SIG-M5 (cell line): ENCODE measurements at regions not wholly inside any gene's neighbourhood (a gene's known extent, or its start where the extent isn't known, plus 50 kb on each side); places are given as distances from the start of the nearest gene placed in this dataset.
A peak's percentile ranks its signal among the peaks of the same experiment; 100 is the strongest.

ENCODE experiments used
- DNase-seq: peaks from one replicate; lab custom pipeline; 2025; lab: John Stamatoyannopoulos, UW

GRCh38 chr1:57996400-57996799 is 550.1 kb downstream of the OMA1 start:
- DNase-seq = no peak

- no peak for DNase-seq
These were observed 555.2 kb downstream of the OMA1 start for GRCh38 chr1:57991289-57991688.

DNA sequence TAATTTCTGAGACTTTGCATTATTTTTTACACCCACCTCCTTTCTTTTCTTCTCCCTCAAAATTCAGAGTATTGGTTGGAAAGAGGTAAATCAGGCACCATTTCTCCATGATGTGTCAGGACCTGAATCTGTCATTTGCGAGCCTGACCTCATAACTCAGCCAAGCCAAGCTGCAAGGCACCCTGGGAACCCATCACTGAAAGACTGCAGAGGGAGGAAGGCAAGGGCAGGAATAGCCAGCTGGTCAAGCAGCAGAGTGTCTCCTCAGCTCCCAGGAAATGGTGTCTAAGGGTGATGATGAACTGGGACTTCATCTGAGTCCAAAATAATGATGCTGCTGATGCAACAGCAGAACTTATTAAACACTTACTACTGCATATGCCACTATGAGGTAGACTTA is 556.6 kb downstream of the OMA1 start:
- no peak for DNase-seq

GRCh38 chr1:57987523-57987922 is 559.0 kb downstream of the OMA1 start:
- DNase-seq = no peak

DNA sequence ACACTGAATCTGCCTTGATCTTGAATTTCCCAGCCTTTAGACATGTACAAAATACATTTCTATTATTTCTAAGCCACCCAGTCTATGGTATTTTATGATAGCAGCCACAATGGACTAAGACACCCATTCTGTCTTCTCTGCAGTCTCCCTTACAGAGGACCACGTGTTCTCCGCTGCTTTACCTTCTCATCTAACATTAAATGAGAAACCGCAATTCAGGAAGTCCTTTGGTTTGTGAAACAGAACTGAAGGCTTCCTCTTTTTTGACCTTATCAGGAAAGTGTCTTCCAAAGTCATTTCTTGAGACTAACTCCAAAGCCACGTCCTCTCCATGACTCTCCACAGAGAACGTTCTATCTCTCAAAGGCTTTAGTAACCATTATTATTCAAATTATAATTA is 560.1 kb downstream of the OMA1 start:
- DNase-seq = peak; percentile 7

GRCh38 chr1:57984277-57984676 is 560.4 kb upstream of the DAB1 start:
- DNase-seq = no peak

- no peak for DNase-seq
These were observed 559.6 kb upstream of the DAB1 start for GRCh38 chr1:57983441-57983840.

- no peak for DNase-seq
These were observed 559.0 kb upstream of the DAB1 start for GRCh38 chr1:57982852-57983251.

DNA sequence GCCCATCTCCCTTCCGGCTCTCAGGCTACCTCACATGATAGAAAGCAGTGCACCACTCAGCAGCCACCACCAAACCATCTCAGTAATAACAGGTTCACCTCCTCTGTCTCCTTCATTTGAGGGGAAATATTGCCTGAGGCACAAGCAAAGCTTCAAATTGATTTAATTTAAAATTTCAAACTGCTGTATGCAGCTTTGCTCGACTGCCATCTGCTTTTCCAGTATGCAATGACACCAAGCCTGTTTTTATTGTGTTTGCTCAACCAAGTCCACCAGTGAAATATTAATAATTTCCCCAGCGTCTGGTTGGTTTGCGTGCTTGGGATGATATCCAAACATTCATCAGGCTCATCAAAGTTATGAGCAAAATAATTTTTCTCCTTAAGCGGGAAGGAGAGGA is 552.4 kb upstream of the DAB1 start:
- no peak for DNase-seq

DNA sequence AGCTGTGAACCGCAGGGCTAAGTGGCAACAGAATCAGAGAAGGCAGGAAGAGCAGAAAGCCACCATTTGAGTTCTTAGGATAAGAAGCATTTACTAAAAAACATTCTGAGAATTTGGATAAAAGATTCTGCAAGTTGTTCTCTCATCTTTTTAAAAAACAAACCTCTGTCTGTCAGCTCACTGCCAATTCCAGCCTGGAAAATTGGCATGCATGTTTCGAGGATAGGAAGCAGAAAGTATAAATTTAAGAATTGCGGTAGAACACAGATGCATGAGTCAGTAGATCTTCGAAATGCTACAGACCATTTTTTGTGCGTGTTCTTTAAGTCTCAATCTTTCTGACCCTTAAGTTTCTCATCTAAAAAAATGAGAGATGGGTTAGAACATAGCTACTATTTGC is 544.5 kb upstream of the DAB1 start:
- no peak for DNase-seq

DNA sequence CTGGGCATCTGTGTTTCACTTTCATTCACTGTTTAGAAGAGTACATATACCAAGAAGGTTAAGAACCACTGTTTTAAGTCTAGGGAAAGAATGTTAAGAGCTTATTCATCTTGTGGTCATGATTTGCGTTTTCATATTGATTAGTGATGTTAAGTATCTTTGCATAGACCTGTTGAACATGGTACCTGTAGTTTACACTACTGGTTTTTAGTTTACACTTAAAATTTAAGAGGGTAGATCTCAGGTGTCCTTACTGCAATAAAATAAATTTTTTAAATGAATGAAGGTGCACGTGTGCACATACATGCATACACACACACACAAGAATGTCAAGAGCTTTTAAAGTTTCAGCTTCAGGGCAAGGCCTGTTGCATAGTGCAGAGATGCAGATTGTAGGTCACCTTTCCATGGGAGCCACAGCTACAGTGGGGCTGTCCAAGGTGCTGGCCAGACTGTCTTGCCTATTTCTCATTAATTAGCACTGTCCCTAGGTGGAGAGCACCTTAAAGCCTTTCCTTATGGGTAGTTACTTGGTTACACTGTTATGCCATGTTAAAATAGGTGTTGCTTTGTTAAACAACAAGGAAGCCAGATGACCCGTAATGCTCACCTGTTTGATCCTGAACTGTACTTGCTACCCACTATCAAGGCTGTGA is 543.0 kb upstream of the DAB1 start:
- no peak for DNase-seq

DNA sequence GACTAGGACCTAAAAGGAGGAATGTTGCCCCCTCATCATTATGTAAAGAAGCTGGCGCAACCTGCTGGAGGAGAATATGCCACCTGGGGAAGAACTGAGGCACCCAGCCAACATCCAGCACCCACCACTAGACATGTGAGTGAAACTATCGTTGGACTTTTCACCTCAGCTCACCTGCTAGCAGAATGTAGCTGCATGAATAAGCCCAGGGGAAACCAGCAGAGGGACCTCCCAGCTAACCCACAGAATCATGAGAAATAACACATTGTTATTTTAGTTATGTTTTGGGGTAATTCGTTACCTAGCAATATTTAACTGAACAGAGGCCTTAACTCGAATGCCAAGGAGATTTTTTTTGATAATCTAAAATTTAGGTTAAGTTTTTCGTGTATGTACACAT is 542.5 kb upstream of the DAB1 start:
- DNase-seq = no peak

DNA sequence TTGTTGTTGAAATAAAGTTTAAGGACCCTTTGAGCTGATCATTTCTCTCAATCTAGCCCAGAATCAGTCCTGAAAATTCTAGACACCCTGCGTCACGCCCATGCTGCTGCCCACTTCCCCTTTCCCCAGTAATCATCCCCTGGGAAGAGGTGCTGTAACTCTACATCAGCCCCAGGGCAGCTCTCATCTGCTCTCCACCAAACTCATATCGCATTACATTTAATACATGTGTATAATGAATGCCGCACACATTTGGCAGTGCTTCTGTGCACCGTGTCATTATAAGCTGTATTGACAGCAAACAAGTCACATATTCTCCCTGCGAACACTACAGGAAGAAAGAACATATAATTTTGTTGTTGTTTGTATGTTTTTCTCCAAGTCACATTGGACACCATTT is 539.7 kb upstream of the DAB1 start:
- no peak for DNase-seq

DNA sequence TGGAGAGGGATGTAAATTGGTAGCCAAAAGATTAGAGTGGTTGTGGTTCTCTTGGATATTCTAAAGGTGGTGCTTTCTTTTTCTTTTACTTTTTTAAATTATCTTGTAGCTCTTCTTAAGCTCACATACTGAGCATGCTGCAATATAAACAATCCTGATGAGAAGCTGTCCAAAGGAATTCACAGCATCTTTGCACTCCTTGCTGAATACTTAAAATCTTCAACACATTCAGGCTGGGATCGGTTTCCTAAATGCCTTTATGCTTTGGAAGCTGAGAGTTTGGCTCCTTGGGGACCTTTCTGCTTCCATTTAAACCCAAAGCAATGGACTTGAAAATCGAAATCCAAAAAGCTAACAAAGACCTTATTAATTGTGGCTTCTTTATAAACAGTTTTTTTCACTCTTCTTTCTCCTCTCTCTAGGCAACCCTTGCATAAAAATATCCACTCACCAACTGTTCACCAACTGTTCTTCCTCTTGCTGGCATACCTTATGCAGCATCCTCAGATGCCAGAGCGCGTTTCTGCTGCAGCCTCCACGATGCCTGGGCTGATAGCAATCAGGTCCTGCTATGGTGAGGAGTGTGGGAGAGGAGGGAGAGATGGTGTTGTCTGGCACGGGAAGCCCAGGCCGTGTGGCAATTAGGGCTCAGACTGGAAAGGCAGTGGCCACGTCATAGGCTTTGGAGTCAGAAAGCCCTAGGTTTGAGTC is 535.8 kb upstream of the DAB1 start:
- DNase-seq = no peak

DNA sequence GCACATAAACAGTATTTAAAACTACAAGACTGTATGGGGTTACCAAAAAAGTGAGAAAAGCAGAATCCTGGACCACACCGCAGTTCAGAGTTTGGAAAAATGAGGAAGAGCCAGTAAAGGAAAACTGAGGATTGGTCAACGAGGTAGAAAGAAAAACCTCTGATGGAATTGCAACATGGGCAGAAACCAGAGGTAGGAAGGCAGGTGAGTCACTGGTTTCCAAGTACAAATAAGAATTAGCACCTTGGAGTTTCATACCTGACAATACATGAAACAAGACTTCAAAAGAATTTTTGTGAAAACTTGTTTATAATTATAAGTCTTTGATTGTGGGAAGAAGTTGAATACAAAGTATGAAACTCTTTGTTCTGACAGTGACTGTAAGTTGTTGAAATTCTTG is 533.7 kb upstream of the DAB1 start:
- no peak for DNase-seq

- no peak for DNase-seq
These were observed 527.5 kb upstream of the DAB1 start for GRCh38 chr1:57951390-57951789.

- no peak for DNase-seq
These were observed 525.3 kb upstream of the DAB1 start for GRCh38 chr1:57949168-57949567.

DNA sequence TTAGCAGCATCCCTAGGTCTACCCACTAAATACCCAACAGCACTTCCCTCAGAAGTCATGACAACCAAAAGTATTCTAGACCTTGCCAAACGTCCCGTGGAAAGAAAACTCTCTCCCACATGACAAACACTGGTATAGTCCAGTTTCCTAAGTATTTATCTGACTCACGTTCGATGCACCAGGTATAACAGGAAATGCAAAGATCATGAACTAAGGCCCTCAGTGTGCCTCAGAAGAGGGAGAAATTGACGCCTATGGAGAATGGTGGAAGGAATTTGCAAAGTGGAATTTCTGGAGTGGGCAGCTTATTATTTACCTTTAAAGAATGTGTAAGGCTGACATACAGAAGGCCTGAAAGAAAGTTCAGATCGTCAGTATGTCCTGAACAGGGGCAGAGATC is 523.6 kb upstream of the DAB1 start:
- DNase-seq = no peak

DNA sequence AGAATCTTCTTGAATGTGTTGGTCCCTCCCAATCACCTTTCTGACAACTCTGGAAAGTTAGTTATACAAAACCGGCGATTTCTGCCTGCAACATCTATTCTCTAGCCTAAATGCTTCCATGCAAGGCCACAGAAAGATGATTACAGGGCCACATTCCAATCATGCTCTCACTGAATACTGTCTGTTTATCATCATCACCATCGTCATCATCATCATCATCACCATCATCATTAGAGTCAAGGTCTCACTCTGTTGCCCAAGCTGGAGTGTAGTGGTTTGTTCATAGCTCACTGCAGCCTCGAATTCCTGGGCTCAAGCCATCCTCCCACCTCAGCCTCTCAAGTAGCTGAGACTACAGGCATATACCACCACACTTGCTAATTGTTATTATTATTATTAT is 521.2 kb upstream of the DAB1 start:
- DNase-seq = no peak

DNA sequence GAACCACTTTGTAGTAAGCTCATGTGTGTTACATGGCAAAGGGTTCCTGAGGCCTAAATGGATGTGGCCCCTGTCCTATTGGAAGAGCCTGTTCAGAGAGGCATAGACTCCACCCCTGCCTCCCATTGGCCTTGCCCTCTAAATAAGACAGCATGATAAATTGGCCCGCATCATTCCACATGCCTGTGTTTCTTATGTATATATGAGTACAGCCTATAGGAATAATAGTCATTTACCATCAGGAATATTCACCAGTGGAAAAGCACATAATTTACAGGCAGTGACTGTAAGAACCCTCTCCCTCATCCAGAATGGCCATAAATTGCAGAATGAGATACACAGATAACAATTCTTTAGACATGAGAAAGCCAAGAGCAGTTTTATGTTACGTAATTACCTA is 519.5 kb upstream of the DAB1 start:
- no peak for DNase-seq

DNA sequence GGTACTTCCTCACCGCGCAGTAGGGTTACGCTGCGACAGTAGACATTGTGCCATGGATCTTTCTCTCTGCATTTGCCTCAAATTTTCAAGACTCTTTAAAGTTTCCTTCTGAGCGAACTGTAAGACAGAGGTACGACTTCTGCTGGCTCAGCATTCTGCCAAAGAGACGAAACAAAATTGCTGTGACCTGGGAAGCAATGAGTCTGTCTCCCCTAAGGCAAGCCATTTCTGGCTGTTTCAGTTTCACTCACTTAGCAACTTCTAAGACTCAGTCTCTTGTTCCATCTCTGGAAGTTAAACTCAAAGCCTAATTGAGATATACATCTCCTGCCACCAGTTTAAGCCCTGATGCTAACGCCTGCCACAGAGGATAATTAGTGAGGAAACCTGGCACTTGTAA is 510.9 kb upstream of the DAB1 start:
- DNase-seq = no peak

GRCh38 chr1:57927003-57927402 is 503.1 kb upstream of the DAB1 start:
- DNase-seq = no peak

- no peak for DNase-seq
These were observed 502.2 kb upstream of the DAB1 start for GRCh38 chr1:57926025-57926552.

DNA sequence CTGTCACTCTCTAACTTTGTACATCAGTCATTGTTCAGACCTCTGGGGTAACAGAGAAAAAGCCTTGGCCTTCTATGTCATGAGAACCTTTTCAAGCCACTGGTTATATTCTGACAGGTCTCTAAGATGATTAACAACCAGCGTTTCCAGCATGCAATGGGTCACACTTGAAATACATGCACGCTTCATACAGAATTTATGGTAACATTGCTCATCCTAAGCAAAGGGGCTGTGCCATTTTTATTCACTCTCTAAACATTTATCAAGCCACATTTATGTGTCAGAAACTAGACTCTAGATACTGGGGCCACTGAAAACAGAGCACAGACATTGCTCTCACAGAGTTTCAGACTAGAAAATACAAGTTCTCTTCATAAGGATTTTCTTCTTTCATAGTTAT is 501.4 kb upstream of the DAB1 start:
- no peak for DNase-seq
